IPS-20b (cell line): ENCODE measurements at regions not wholly inside any gene's neighbourhood (a gene's known extent, or its start where the extent isn't known, plus 50 kb on each side); places are given as distances from the start of the nearest gene placed in this dataset.

ENCODE experiments used
- H3K27ac ChIP-seq: one replicate; pipeline ENCODE4 v1.5.1; 2013; ENCODE audit warnings: low read length
- H3K27me3 ChIP-seq: 2 replicates; pipeline ENCODE4 v1.6.1; 2013; ENCODE audit warnings: mild to moderate bottlenecking, low read length, inconsistent platforms; ENCODE audit not compliant: insufficient read depth
- H3K36me3 ChIP-seq: 2 replicates; pipeline ENCODE4 v1.6.1; 2013; ENCODE audit warnings: low read depth, mild to moderate bottlenecking, inconsistent platforms, low read length, moderate library complexity; ENCODE audit not compliant: insufficient read depth
- H3K4me1 ChIP-seq: 2 replicates; pipeline ENCODE4 v1.6.1; 2013; ENCODE audit warnings: mild to moderate bottlenecking, control low read depth, inconsistent platforms, low read length, moderate library complexity; ENCODE audit not compliant: insufficient read depth
- H3K4me3 ChIP-seq: 2 replicates; pipeline ENCODE4 v1.5.1; 2013; ENCODE audit warnings: mild to moderate bottlenecking, low read length, inconsistent platforms
- H3K9ac ChIP-seq: 2 replicates; pipeline ENCODE4 v1.6.1; 2013; ENCODE audit warnings: low read depth, mild to moderate bottlenecking, inconsistent platforms, low read length, moderate library complexity
- H3K9me3 ChIP-seq: 2 replicates; pipeline ENCODE4 v1.6.1; 2013; ENCODE audit warnings: mild to moderate bottlenecking, low read depth, low read length, inconsistent platforms; ENCODE audit not compliant: insufficient read depth

DNA sequence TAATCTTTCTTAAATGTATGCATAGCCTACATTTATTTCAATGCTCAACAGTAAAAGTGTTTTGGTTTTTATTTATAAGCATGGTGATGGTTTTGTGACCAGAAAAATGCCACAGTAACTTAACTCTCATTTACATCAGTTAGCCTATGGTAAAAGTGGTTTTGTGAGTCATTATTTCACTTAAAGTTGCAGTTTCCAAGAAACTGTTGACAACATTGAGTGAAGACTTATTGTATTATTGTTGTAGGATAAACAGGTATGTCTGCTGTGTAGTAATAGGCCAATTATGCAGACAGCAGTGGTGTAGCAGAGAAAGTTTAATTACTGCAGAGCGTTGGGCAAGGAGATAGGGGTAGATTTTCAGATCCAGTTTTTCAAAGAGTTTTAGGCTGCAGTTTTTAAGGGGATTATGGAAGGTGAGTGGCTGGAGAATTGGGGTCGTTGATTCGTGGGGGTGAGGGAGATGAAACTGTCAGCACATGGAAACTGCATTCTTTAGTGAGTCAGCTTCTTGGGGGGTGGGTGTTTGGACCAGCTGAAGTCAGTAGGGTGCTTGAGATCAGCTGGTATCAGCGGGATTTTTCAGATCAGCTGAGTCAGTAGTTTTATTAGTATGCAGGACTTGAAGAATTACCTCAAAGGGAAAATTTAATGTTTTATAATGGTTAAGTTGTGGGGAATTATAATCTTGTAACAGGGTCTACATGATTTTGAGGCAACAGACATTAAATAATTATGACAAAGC, 168.7 kb upstream of the FMN2 start:
- H3K27ac ChIP-seq: no peak overlapping the region
- no peak overlapping the region for H3K4me3 ChIP-seq
- H3K9ac ChIP-seq: no peak overlapping the region
- H3K27me3 ChIP-seq: no peaks in the 10 kb centered on the region
- H3K4me1 ChIP-seq: no peaks in the 10 kb centered on the region
- no peaks in the 10 kb centered on the region for H3K36me3 ChIP-seq
- H3K9me3 ChIP-seq: peaks cover 8% of the 10 kb centered on the region; the same call in 1 of the 2 replicates

DNA sequence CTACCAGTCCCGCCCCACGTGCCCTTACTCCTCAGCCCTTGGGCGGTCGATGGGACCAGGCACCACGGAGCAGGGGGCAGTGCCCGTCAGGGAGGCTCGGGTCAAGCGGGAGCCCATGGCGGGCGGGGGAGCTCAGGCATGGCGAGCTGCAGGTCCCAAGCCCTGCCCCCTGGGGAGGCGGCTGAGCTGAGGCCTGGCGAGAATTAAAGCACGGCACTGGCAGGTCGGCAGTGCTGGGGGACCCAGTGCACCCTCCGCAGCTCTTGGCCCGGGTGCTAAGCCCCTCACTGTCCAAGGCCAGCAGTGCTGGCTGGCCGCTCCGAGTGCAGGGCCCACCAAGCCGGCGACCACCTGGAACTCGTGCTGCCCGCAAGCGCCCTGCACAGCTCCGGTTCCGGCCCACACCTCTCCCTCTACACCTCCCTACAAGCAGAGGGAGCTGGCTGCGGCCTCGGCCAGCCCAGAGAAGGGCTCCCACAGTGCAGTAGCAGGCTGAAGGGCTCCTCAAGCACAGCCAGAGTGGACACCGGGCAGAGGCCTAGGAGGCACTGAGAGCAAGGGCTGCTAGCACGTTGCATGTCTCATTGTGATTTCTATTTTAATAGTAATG, 166.8 kb upstream of the FMN2 start:
- Histone ChIP-seq H3K9me3 (peaks cover 8% of the 10 kb centered on the region; the same call in 1 of the 2 replicates), H3K36me3 (no peaks in the 10 kb centered on the region), H3K27me3 (no peaks in the 10 kb centered on the region), H3K4me1 (no peaks in the 10 kb centered on the region), H3K4me3 (no peak overlapping the region), H3K9ac (no peak overlapping the region), H3K27ac (no peak overlapping the region)

DNA sequence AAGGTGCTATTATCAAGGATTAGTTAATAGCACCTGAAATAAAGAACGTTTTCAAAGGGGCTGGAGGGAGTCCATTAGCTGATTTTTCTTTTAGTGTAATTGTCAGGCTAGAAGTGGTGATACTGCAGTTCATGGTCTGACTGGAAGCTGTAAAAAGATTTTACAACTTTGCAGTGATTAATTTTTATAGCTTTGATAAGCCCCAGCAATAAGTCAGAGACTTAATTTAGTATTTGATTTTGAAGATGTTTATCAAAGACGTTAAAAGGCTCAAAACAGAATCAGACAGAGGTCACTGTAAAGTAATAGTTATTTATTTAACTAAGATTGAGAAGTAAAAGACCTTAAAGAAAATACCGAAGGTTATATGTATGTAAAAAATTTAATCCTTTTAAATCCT, 165.5 kb upstream of the FMN2 start:
- Histone ChIP-seq H3K9me3 (peaks cover 8% of the 10 kb centered on the region; the same call in 1 of the 2 replicates), H3K27me3 (no peaks in the 10 kb centered on the region), H3K4me1 (no peaks in the 10 kb centered on the region), H3K9ac (no peak overlapping the region), H3K27ac (no peak overlapping the region), H3K36me3 (no peaks in the 10 kb centered on the region), H3K4me3 (no peak overlapping the region)

DNA sequence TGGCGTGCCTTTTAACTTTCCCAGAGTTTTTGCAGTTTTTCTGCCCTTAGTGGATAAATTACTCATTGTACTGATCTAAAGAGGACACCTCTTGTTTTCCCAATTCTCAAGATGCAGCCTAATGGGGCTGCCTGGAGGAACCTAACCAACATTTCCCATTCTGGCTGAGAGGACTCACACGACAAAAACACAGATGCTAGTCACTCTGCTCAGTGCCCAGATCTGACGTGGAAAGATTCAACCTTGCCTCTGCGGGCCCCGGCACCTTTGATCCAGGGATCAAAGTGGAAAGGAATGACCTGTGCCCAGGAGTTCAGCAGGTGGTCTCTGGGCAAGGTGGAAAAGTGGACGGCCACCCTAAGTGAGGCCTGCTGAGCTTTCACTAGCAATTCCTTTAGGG, 162.4 kb upstream of the FMN2 start:
- Histone ChIP-seq H3K27me3 (no peaks in the 10 kb centered on the region), H3K27ac (no peak overlapping the region), H3K9ac (no peak overlapping the region), H3K4me1 (no peaks in the 10 kb centered on the region), H3K36me3 (no peaks in the 10 kb centered on the region), H3K4me3 (no peak overlapping the region), H3K9me3 (peaks cover 8% of the 10 kb centered on the region; the same call in 1 of the 2 replicates)

DNA sequence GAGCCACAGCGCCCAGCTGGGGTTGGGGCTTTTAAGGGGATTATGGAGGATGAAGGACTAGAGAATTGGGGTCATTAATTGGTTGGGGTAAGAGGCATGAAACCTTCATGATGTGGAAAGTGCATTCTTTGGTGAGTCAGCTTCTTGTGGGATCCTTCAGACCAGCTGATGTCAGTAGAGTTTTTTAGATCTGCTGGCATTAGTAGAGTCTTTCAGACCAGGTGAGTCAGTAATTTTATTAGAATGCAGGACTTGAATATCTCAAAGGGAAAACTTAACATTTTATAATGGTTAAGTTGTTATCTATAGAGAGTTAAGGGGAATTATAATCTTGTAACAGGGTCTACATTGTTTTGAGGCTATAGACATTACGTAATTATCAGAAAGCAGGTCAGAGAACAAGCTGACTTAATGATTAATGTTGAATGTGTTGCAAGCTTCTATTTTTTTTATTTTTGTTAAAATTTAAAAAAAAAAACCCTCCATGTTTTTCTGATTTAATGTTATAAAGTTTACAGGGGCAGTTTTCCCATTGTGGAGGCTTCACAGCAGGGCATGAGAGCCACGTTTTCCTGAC, 160.9 kb upstream of the FMN2 start:
- Histone ChIP-seq H3K9ac (no peak overlapping the region), H3K27me3 (no peaks in the 10 kb centered on the region), H3K4me1 (no peaks in the 10 kb centered on the region), H3K36me3 (no peaks in the 10 kb centered on the region), H3K9me3 (no peaks in the 10 kb centered on the region; the same call in 1 of the 2 replicates), H3K27ac (no peak overlapping the region), H3K4me3 (no peak overlapping the region)

DNA sequence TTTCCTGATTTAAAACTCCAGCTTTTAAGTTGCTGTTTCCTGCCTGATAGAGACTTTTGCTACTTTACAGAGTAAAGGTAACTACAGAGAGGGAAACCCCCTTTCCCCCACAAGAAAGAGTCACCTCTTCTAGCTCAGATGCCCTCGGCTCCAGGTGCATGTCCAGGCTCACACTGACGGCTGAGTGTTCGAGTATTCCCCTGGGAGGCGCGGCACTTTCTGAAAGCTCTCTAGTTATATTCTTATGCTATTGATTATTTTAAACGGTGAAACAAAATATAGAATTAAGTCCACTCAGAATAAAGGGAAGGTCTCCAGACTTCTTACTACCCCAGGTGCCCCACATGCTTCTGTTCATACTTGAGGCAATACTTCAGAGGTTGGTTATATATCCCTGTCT, 160.3 kb upstream of the FMN2 start:
- H3K9ac ChIP-seq: no peak overlapping the region
- no peaks in the 10 kb centered on the region for H3K27me3 ChIP-seq
- H3K27ac ChIP-seq: no peak overlapping the region
- no peaks in the 10 kb centered on the region for H3K9me3 ChIP-seq
- no peaks in the 10 kb centered on the region for H3K4me1 ChIP-seq
- H3K36me3 ChIP-seq: no peaks in the 10 kb centered on the region
- no peak overlapping the region for H3K4me3 ChIP-seq

DNA sequence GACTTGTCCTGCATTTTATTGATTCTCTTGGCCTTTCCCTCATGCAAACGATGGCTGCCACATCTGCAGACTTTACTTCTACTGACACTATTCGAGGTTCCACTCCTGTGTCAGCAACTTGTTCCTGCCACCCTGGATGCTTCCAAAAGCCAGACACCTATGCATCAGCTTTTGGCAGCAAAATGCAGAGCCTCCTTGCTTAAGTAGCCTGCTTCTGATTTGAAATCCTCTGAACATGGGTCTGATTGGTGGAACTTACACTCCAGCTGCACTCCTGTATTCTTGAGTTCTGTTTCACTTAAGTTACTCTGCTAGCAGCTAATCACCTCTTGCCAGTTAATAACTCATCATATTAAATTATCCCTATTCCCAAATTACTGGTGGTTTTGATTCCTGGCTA, 152.1 kb upstream of the FMN2 start:
- Histone ChIP-seq H3K27me3 (no peaks in the 10 kb centered on the region), H3K9ac (no peak overlapping the region), H3K9me3 (peaks cover 22% of the 10 kb centered on the region), H3K27ac (no peak overlapping the region), H3K4me1 (no peaks in the 10 kb centered on the region), H3K36me3 (no peaks in the 10 kb centered on the region), H3K4me3 (no peak overlapping the region)

DNA sequence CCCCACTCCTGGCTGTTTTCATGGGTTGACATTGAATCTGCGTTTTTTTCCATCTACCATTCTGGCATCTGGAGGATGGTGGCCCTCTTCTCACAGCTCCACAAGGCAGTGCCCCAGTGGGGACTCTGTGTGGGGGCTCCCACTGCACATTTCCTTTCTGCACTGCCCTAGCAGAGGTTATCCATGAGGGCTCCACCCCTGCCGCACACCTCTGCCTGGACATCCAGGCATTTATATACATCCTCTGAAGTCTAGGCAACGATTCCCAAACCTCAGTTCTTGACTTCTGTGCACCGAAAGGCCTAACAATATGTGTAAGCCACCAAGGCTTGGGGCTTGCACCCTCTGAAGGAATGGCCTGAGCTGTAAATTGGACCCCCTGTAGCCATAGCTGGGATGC, 147.9 kb upstream of the FMN2 start:
- no peaks in the 10 kb centered on the region for H3K4me1 ChIP-seq
- H3K4me3 ChIP-seq: no peak overlapping the region
- peaks cover 24% of the 10 kb centered on the region for H3K9me3 ChIP-seq

DNA sequence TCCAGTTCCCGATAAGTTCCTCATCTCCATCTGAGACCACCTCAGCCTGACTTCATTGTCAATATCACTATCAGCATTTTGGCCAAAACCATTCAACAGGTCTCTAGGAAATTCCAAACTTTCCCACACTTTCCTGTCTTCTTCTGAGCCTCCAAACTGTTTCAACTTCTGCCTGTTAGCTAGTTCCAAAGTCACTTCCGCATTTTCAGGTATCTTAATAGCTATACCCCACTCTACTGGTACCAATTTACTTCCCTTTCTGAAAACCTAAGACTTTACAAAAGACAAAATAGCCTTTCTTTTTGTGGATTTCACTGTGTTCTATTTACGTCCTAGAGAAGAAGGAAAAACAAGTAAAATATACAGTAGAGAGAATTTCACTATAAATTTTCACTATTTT, 147.0 kb upstream of the FMN2 start:
- H3K27me3 ChIP-seq: no peaks in the 10 kb centered on the region
- no peak overlapping the region for H3K27ac ChIP-seq
- H3K9ac ChIP-seq: no peak overlapping the region
- no peak overlapping the region for H3K4me3 ChIP-seq
- H3K36me3 ChIP-seq: no peaks in the 10 kb centered on the region
- no peaks in the 10 kb centered on the region for H3K4me1 ChIP-seq
- H3K9me3 ChIP-seq: peaks cover 24% of the 10 kb centered on the region

More for the DNA sequence above, 147.9 kb upstream of the FMN2 start:
- H3K27ac ChIP-seq: no peak overlapping the region
- no peak overlapping the region for H3K9ac ChIP-seq
- H3K36me3 ChIP-seq: no peaks in the 10 kb centered on the region
- H3K27me3 ChIP-seq: no peaks in the 10 kb centered on the region

DNA sequence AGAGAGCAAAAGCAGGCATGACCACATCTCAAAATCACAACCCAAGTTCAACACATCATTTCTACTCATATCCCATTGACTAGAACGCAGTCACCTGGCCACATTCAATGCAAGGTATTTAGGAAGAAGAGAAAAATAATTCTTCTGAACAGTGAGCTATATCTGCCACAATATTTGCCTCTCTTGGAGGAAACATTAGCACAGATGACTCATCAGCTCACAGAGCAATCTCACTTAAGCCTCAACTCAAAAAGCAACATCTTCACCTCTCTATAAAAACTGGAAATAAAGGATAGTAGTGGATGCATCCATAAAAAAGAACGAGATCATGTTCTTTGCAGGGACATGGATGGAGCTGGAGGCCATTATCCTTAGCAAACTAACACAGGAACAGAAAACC, 143.9 kb upstream of the FMN2 start:
- no peak overlapping the region for H3K4me3 ChIP-seq
- no peaks in the 10 kb centered on the region for H3K36me3 ChIP-seq
- no peaks in the 10 kb centered on the region for H3K27me3 ChIP-seq
- peaks cover 19% of the 10 kb centered on the region for H3K9me3 ChIP-seq
- H3K27ac ChIP-seq: no peak overlapping the region
- no peaks in the 10 kb centered on the region for H3K4me1 ChIP-seq
- H3K9ac ChIP-seq: no peak overlapping the region

DNA sequence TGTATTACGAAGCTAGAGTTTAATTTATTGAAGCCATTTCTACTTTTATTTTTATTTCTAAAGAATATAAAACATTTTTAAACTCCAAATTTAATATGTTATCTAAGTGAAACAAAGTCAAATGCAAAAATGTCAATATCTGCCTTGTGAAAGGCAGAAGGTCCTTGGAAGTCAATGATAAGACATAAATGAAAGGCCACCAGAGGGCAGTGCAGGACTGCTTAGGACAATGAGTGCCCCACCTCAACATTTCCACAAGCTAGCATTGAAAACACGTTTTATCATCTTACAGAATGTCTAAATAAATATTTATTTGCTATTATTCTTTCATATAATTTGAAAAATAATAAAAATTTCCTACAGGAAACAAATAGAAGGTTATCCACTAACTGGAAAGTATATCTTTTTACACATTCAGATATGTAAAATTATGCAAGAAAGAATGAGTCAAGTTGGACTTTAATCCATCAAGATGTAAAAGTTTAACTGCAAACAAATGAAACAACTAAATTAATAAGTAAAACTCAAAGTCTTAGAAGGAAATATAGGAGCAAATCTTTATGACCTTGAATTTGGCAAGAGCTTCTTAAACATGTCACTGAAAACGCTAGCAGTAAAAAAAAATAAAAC, 140.1 kb upstream of the FMN2 start:
- no peaks in the 10 kb centered on the region for H3K9me3 ChIP-seq
- H3K36me3 ChIP-seq: no peaks in the 10 kb centered on the region
- no peaks in the 10 kb centered on the region for H3K27me3 ChIP-seq
- H3K27ac ChIP-seq: no peak overlapping the region
- no peaks in the 10 kb centered on the region for H3K4me1 ChIP-seq
- no peak overlapping the region for H3K4me3 ChIP-seq
- H3K9ac ChIP-seq: no peak overlapping the region
